Transverse colon (tissue), 4 donors: ENCODE measurements at regions not wholly inside any gene's neighbourhood (a gene's known extent, or its start where the extent isn't known, plus 50 kb on each side); places are given as distances from the start of the nearest gene placed in this dataset.

Experiments
- DNase-seq: peaks from one replicate; pipeline ENCODE4 v3.0.0-alpha.2; 2019
- H3K27ac ChIP-seq, 4 donors: fragments of 200-600 bp; sonication (generic); 2 replicates each; pipeline ENCODE4 v1.5.1; 2016 to 2018; ENCODE audit warnings: inconsistent platforms in 4 of 4
- H3K27me3 ChIP-seq: fragments of 200-600 bp; sonication (generic); 2 replicates; pipeline ENCODE4 v1.5.1; 2017; ENCODE audit warnings: inconsistent platforms
- H3K36me3 ChIP-seq, 4 donors: fragments of 200-600 bp; sonication (generic); 2 replicates each; pipeline ENCODE4 v1.5.1; 2017 to 2019; ENCODE audit warnings: inconsistent platforms in 4 of 4
- H3K4me1 ChIP-seq, 4 donors: fragments of 200-600 bp; sonication (generic); 2 replicates each; pipeline ENCODE4 v1.5.1; 2017 to 2020; ENCODE audit warnings: inconsistent platforms in 4 of 4
- H3K4me3 ChIP-seq, 4 donors: fragments of 200-600 bp; sonication (generic); 1 replicate in 1 of 4; 2 replicates in 3 of 4; pipeline versions ENCODE4 v1.5.1 to v1.6.1; 2017 to 2019; ENCODE audit warnings: inconsistent platforms in 4 of 4
- H3K9me3 ChIP-seq, 2 donors: fragments of 200-600 bp; sonication (generic); 2 replicates each; pipeline ENCODE4 v1.5.1; 2017 to 2019; ENCODE audit warnings: inconsistent platforms in 2 of 2
- EP300 ChIP-seq: sonication (generic); formaldehyde crosslinking; IDR thresholded peaks from one replicate; pipeline ENCODE4 v1.6.1; 2017; ENCODE audit warnings: antibody characterized with exemption, low read depth
- POLR2A ChIP-seq: fragments of 450-650 bp; IDR thresholded peaks from one replicate; pipeline ENCODE4 v1.6.1; 2016; ENCODE audit warnings: antibody characterized with exemption, mild to moderate bottlenecking, moderate library complexity
- POLR2AphosphoS5 ChIP-seq, 3 donors: sonication (generic); formaldehyde crosslinking; IDR thresholded peaks; one replicate each; pipeline ENCODE4 v1.6.1; 2016; ENCODE audit warnings: antibody characterized with exemption in 3 of 3
- WGBS, 2 donors: methylation state at CpG; one replicate each; pipeline ENCODE4 v1.1.5; 2018; ENCODE audit warnings: low coverage in 1 of 2; 5-methylcytosine and 5-hydroxymethylcytosine counted together
- in situ Hi-C, 4 donors: fragments of 200-750 bp; cut with MboI; loops; one replicate each; pipeline versions ENCODE4 v1.15.0 to v1.15.1; 2017; ENCODE audit warnings: low sequenced_read_pairs in 3 of 4, low pct_ligation_motif_present in 1 of 4, low pct_unique_long_range_greater_than_20kb in 1 of 4
- intact Hi-C: fragments of 100-400 bp; cut with DNase I; formaldehyde crosslinking; loops from one replicate; pipeline ENCODE4 v1.15.1; 2023; ENCODE audit warnings: low total_unique reads
- TF ChIP-seq, protein P1 (sequence below), 5 experiments: fragments of 200-600 bp in 3 of 5; fragments of 450-650 bp in 2 of 5; sonication (generic) in 3 of 5; IDR thresholded peaks; 1 replicate in 2 of 5; 2 replicates in 3 of 5; pipeline ENCODE4 v1.5.1; 2016 to 2017; ENCODE audit warnings: antibody characterized with exemption in 5 of 5, inconsistent platforms in 3 of 5, mild to moderate bottlenecking in 2 of 5, moderate library complexity in 1 of 5

DNA sequence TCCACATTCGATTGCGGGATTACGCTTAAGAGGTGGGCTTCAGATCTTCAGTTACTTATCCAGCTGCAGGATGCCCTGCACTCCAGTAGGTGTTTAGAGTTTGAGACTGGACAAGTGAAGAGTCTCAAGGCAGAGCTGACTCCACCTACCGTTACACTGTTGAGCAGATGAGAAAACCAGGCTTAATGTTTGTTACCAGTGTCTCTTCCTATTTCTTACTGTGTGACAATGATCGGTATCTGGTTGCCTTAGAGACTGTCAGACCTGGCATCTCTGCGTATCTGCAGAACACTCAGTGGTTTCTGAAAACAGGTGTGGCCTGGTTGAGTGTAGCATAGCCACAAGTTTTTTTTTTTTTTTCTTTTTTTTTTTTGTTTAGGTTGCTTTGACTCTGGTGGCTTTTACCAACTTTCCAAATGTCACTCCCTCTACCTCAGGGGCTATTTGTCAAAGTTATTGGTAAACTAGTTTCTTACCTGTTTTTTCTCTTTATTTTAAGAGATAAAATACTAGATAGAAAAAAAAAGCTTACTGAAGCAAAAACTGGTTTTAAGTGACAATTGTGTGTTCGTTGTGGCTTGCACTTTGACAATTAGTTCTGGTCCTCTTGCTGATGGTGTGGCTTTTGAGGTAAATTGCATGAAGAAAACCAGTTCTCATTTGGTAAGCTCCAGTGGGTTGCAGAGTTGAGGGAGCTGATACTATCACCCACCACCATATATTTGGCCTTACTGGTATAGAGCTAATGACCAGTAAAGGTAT, 284.8 kb downstream of the ETS1 start:
- intact Hi-C loops (no loop called here), in situ Hi-C loops (loop anchor here in 1 of 4 donors (25.0 kb wide), 1 partner anchor 160 kb away; no protein-coding TSS in a partner anchor)
- DNase-seq = peak; percentile 33
- no peaks in the 10 kb centered on the region for H3K36me3 ChIP-seq
- H3K4me1 ChIP-seq = peaks cover 0 to 26% (median 5%) of the 10 kb centered on the region in 4 donors
- WGBS, 2 donors = 78 to 87% methylated on average over 7 of the region's 7 CpGs
- no peaks in the 10 kb centered on the region for H3K9me3 ChIP-seq
- peak; percentile 9 to 75 (median 63) for TF ChIP-seq POLR2AphosphoS5 (IDR thresholded peaks at IDR 0.05)
- TF ChIP-seq, protein P1, sequence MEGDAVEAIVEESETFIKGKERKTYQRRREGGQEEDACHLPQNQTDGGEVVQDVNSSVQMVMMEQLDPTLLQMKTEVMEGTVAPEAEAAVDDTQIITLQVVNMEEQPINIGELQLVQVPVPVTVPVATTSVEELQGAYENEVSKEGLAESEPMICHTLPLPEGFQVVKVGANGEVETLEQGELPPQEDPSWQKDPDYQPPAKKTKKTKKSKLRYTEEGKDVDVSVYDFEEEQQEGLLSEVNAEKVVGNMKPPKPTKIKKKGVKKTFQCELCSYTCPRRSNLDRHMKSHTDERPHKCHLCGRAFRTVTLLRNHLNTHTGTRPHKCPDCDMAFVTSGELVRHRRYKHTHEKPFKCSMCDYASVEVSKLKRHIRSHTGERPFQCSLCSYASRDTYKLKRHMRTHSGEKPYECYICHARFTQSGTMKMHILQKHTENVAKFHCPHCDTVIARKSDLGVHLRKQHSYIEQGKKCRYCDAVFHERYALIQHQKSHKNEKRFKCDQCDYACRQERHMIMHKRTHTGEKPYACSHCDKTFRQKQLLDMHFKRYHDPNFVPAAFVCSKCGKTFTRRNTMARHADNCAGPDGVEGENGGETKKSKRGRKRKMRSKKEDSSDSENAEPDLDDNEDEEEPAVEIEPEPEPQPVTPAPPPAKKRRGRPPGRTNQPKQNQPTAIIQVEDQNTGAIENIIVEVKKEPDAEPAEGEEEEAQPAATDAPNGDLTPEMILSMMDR (IDR thresholded peaks at IDR 0.05) = no peak
- TF ChIP-seq POLR2A = peak; percentile 60
- TF ChIP-seq EP300 = no peak
- H3K4me3 ChIP-seq = no peak overlapping the region
- no peaks in the 10 kb centered on the region for H3K27me3 ChIP-seq
- peak overlapping the region; percentile 31 to 62 (median 58) for H3K27ac ChIP-seq

DNA sequence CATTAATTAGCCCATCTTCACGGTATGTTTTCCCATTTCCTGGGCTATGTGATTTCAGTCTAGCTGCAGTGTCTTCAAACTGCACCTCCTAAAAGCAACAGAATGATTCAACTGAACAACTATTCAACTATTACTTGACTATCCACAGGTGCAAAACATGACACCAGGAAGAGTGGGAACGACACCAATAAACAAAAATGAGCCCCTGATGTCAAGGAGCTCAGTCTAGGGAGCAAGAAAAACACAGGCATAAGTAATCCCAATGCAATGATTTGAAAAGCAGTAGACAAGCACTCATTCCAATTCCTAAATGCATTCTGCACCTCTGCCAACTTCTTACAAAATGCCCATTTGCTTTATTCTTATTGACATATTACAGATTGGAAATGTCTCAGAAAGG, 285.6 kb downstream of the ETS1 start:
- no peak overlapping the region for H3K4me3 ChIP-seq
- peaks cover 0 to 34% (median 8%) of the 10 kb centered on the region in 4 donors for H3K4me1 ChIP-seq
- H3K27me3 ChIP-seq = no peaks in the 10 kb centered on the region
- TF ChIP-seq, protein P1 (IDR thresholded peaks at IDR 0.05) = no peak
- no peak for TF ChIP-seq POLR2A
- no peak for TF ChIP-seq POLR2AphosphoS5 (IDR thresholded peaks at IDR 0.05)
- TF ChIP-seq EP300 = no peak
- no peaks in the 10 kb centered on the region for H3K9me3 ChIP-seq
- WGBS, 2 donors = 82 to 92% methylated on average over 2 of the region's 2 CpGs
- H3K27ac ChIP-seq = peak overlapping the region; percentile 31 to 62 (median 58)
- DNase-seq = no peak
- H3K36me3 ChIP-seq = no peaks in the 10 kb centered on the region
- in situ Hi-C loops = loop anchor here in 1 of 4 donors (25.0 kb wide), 1 partner anchor 161 kb away; no protein-coding TSS in a partner anchor
- intact Hi-C loops = no loop called here

DNA sequence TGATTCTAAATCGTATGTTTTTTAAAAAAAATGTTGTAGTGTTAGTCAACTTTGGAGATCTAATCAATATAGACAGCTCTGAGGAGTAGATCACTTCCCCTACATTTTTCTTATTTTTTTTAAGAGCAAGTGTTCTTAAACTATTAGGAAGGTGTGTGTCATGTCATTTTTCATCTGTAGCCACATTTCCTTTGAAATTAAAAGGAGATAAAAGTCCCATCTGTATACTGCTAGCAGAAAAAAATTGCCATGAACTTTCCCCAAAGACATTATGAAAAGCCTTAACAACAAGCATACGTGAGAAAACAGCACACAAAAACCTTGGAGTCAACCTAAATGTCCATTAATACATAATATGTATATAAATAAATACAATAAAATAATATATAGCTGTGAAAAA, 286.6 kb downstream of the ETS1 start:
- TF ChIP-seq, protein P1 (IDR thresholded peaks at IDR 0.05) = no peak
- no peak for TF ChIP-seq POLR2A
- TF ChIP-seq EP300 = no peak
- TF ChIP-seq POLR2AphosphoS5 (IDR thresholded peaks at IDR 0.05) = no peak
- Histone ChIP-seq H3K27ac (peak overlapping the region in 2 of 4 donors; percentile 54 to 61), H3K27me3 (no peaks in the 10 kb centered on the region), H3K4me3 (no peak overlapping the region), H3K4me1 (peaks cover 0 to 42% (median 10%) of the 10 kb centered on the region in 4 donors), H3K9me3 (no peaks in the 10 kb centered on the region), H3K36me3 (no peaks in the 10 kb centered on the region)
- in situ Hi-C loops = loop anchor here in 1 of 4 donors (25.0 kb wide), 1 partner anchor 162 kb away; no protein-coding TSS in a partner anchor
- WGBS, 2 donors = 88 to 90% methylated on average over 2 of the region's 2 CpGs
- DNase-seq = no peak
- intact Hi-C loops = no loop called here

DNA sequence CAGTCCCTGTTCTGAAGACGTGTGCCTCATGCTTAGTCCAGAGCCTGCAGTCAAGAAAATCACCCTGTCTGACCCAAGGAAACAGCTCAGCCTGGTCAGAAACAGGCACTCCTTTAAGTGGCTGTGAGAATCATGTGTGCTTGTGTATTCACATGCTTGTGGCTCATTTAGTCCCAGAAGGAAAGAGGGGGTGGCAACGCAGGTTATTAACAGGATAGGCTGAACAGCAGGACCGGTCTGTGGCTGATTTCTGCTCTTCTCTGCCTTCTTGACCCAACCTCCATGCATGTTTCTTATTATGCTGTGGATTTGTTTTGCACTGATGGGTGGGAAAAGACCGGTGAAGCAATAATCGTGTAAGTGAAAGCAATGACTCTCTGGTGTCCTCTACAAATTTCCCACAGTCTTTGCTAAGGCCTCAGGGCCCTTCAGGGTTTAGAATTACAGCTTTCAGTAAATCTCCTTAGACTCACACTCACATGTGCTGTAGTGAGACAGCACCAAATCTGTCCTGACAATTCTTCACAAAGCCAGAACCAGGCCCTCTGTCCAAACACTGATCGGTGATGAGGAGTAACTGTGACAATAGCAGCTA, 288.1 kb downstream of the ETS1 start:
- H3K27me3 ChIP-seq = no peaks in the 10 kb centered on the region
- TF ChIP-seq, protein P1 (IDR thresholded peaks at IDR 0.05) = no peak
- TF ChIP-seq POLR2AphosphoS5 (IDR thresholded peaks at IDR 0.05) = no peak
- TF ChIP-seq POLR2A = no peak
- no peaks in the 10 kb centered on the region for H3K9me3 ChIP-seq
- no peak for DNase-seq
- 64% methylated on average over 6 of the region's 6 CpGs; no CpG with 5 or more reads in 1 of the 2 donors for WGBS, 2 donors
- no peaks in the 10 kb centered on the region for H3K36me3 ChIP-seq
- no peak overlapping the region for H3K4me3 ChIP-seq
- intact Hi-C loops = loop anchor here (10.0 kb wide), 1 partner anchor 226 kb away; no protein-coding TSS in a partner anchor
- in situ Hi-C loops = loop anchor here in 3 of 4 donors (25.0 kb wide), 2 partner anchors 213 to 538 kb away; no protein-coding TSS in a partner anchor
- H3K27ac ChIP-seq = peak overlapping the region; percentile 23 to 61 (median 56)
- peaks cover 0 to 48% (median 17%) of the 10 kb centered on the region in 4 donors for H3K4me1 ChIP-seq
